Small intestine (tissue), 7 donors: ENCODE measurements at regions not wholly inside any gene's neighbourhood (a gene's known extent, or its start where the extent isn't known, plus 50 kb on each side); places are given as distances from the start of the nearest gene placed in this dataset.
"Not testable (repeated sequence)": the region's sequence is repeated elsewhere in the genome, so short reads cannot be mapped to it uniquely, and the experiment has no call there.

Experiments
- DNase-seq, 2 donors: peaks; one replicate each; pipeline versions ENCODE4 v3.0.0 to v3.0.0-alpha.2; 2013
- FAIRE-seq: peaks from 2 replicates; lab custom pipeline; 2012; peaks lifted over from hg19 to GRCh38; lab: Jason Lieb, UNC
- H3K27ac ChIP-seq, 3 donors: one replicate each; pipeline ENCODE4 v1.5.1; 2013; ENCODE audit warnings: low read length in 2 of 3, mild to moderate bottlenecking in 2 of 3, control low read depth in 1 of 3, inconsistent platforms in 1 of 3, low read depth in 1 of 3, moderate library complexity in 1 of 3
- H3K27me3 ChIP-seq, 3 donors: one replicate each; pipeline ENCODE4 v1.6.1; 2013; ENCODE audit warnings: low read length in 3 of 3, inconsistent platforms in 1 of 3; ENCODE audit not compliant: control insufficient read depth in 3 of 3, insufficient read depth in 3 of 3
- H3K36me3 ChIP-seq, 3 donors: one replicate each; pipeline ENCODE4 v1.6.1; 2013; ENCODE audit warnings: low read length in 3 of 3, inconsistent platforms in 1 of 3, low read depth in 1 of 3, mild to moderate bottlenecking in 1 of 3, moderate library complexity in 1 of 3; ENCODE audit not compliant: control insufficient read depth in 3 of 3, insufficient read depth in 2 of 3
- H3K4me1 ChIP-seq, 3 donors: one replicate each; pipeline ENCODE4 v1.6.1; 2013; ENCODE audit warnings: low read length in 2 of 3, inconsistent platforms in 1 of 3, low read depth in 1 of 3, mild to moderate bottlenecking in 1 of 3, moderate library complexity in 1 of 3; ENCODE audit not compliant: control insufficient read depth in 3 of 3, insufficient read depth in 2 of 3
- H3K4me3 ChIP-seq, 3 donors: one replicate each; pipeline ENCODE4 v1.5.1; 2013; ENCODE audit warnings: low read length in 3 of 3, control low read depth in 1 of 3, inconsistent platforms in 1 of 3, low read depth in 1 of 3, mild to moderate bottlenecking in 1 of 3, moderate library complexity in 1 of 3
- H3K9me3 ChIP-seq, 2 donors: one replicate each; pipeline ENCODE4 v1.6.1; 2013; ENCODE audit warnings: low read depth in 1 of 2, low read length in 1 of 2; ENCODE audit not compliant: control insufficient read depth in 2 of 2, insufficient read depth in 1 of 2
- WGBS, 3 donors: extraction: QIAGEN DNeasy Blood & Tissue Kit; methylation state at CpG; one replicate each; pipeline ENCODE4 v1.1.7; 2013; 5-methylcytosine and 5-hydroxymethylcytosine counted together
- donor health status: healthy with polysubstance abuse.
- donor health status: control.
- donor health status: control.
- donor health status: Bipolar disorder and iron deficiency.
- donor health status: healthy.

GRCh38 chr2:95677833-95678232 is 86.0 kb downstream of the TRIM43 start:
- peak; percentile 11 to 24 for DNase-seq
- not testable (repeated sequence) for H3K4me1 ChIP-seq, H3K9me3 ChIP-seq, H3K36me3 ChIP-seq, FAIRE-seq, H3K27ac ChIP-seq, H3K4me3 ChIP-seq, H3K27me3 ChIP-seq
- 53 to 70% (median 66%) methylated on average over 2 to 3 of the region's 3 CpGs for WGBS, 3 donors

GRCh38 chr2:95681158-95681557 is 89.4 kb downstream of the TRIM43 start:
- not testable (repeated sequence) for H3K9me3 ChIP-seq, H3K4me3 ChIP-seq, FAIRE-seq, H3K27ac ChIP-seq, DNase-seq, H3K27me3 ChIP-seq, H3K36me3 ChIP-seq
- H3K4me1 ChIP-seq, result peaks cover 0 to 13% (median 0%) of the 10 kb centered on the region in 3 donors
- 86 to 100% (median 95%) methylated on average over 1 of the region's 1 CpG for WGBS, 3 donors

- H3K27ac ChIP-seq, H3K27me3 ChIP-seq, H3K9me3 ChIP-seq, H3K36me3 ChIP-seq, FAIRE-seq, H3K4me3 ChIP-seq: not testable (repeated sequence)
- H3K4me1 ChIP-seq, result peaks cover 0 to 13% (median 0%) of the 10 kb centered on the region in 3 donors
- 5 to 40% (median 22%) methylated on average over 4 to 6 of the region's 6 CpGs for WGBS, 3 donors
- peak; percentile 18 to 23 for DNase-seq
Measured at GRCh38 chr2:95681589-95682081, 89.8 kb downstream of the TRIM43 start.

- H3K27ac ChIP-seq, result peak overlapping the region in 1 of 3 donors; percentile 60
- peaks cover 0 to 13% (median 0%) of the 10 kb centered on the region in 3 donors for H3K4me1 ChIP-seq
- not testable (repeated sequence) for H3K9me3 ChIP-seq, H3K27me3 ChIP-seq, DNase-seq, FAIRE-seq, H3K36me3 ChIP-seq
- H3K4me3 ChIP-seq, result peak overlapping the region; percentile 0 to 46 (median 25)
- 6 to 9% (median 7%) methylated on average over 19 of the region's 19 CpGs for WGBS, 3 donors
Measured at GRCh38 chr2:95682889-95683517, 91.2 kb downstream of the TRIM43 start.

DNA sequence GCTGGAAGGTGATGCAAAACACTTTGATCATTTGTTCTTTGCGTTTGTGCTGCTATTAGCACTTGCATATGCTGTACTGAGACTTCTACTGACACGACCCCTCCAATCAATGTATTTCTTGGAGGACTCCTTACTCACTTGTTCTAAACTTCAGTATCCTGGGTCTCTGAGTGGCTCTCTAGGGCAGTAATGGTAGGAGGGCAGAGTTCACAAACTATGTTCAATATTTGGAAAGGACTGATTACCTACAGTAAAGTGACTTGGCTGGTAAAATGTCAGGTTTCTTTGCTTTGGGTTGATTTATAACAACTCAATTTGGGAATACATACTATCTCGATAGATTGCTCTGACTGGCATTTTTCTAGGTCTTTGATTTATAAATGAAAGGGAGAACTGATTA is 93.7 kb downstream of the TRIM43 start:
- FAIRE-seq (no peak), DNase-seq (no peak)
- H3K27ac ChIP-seq, result no peak overlapping the region
- H3K4me1 ChIP-seq, result peaks cover 0 to 13% (median 0%) of the 10 kb centered on the region in 3 donors
- no peaks in the 10 kb centered on the region for H3K9me3 ChIP-seq
- no peaks in the 10 kb centered on the region for H3K36me3 ChIP-seq
- 35 to 68% (median 44%) methylated on average over 3 of the region's 3 CpGs for WGBS, 3 donors
- H3K4me3 ChIP-seq, result no peak overlapping the region
- H3K27me3 ChIP-seq, result no peaks in the 10 kb centered on the region

- not testable (repeated sequence) for H3K36me3 ChIP-seq, H3K9me3 ChIP-seq, FAIRE-seq, DNase-seq, H3K27me3 ChIP-seq, H3K4me3 ChIP-seq, H3K27ac ChIP-seq
- peaks cover 0 to 13% (median 0%) of the 10 kb centered on the region in 3 donors for H3K4me1 ChIP-seq
- WGBS, 3 donors, result 58 to 77% (median 73%) methylated on average over 5 of the region's 5 CpGs
Measured at GRCh38 chr2:95686056-95686825, 94.4 kb downstream of the TRIM43 start.

DNA sequence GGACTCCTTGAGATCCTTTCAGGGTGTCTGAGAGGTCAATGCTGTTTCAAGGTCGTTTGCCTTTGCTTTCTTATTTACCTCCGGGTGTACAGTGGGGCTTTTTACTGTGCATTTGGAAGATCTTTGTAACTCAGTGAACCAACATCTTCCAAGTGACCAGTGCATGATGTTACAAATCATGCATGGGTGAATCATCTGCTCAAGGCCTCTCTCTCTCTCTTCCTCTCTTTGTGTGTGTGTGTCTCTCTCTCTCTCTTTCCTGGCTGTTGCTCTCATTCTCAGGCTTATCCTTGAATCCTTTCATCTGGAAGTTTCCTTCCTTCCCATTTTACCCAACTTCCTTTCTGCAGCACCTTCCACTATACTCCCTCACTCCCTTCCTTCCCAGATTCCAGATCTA is 96.1 kb downstream of the TRIM43 start:
- not testable (repeated sequence) for H3K27me3 ChIP-seq, H3K4me1 ChIP-seq, FAIRE-seq, H3K9me3 ChIP-seq, DNase-seq, H3K27ac ChIP-seq, H3K36me3 ChIP-seq, H3K4me3 ChIP-seq
- WGBS, 3 donors, result 53 to 75% (median 56%) methylated on average over 1 to 2 of the region's 2 CpGs

- DNase-seq, result peak in 1 of 2 donors; percentile 25
- H3K27ac ChIP-seq, FAIRE-seq, H3K9me3 ChIP-seq, H3K27me3 ChIP-seq, H3K4me1 ChIP-seq, H3K4me3 ChIP-seq, H3K36me3 ChIP-seq: not testable (repeated sequence)
- WGBS, 3 donors, result 65 to 68% (median 67%) methylated on average over 7 of the region's 7 CpGs
Measured at GRCh38 chr2:95691210-95691609, 99.4 kb downstream of the TRIM43 start.
